ENCODE measurements at regions not wholly inside any gene's neighbourhood (a gene's known extent, or its start where the extent isn't known, plus 50 kb on each side); places are given as distances from the start of the nearest gene placed in this dataset.
"Not testable (repeated sequence)": the region's sequence is repeated elsewhere in the genome, so short reads cannot be mapped to it uniquely, and the experiment has no call there.

- not testable (repeated sequence) for H3K27ac ChIP-seq (ENCODE audit: low read depth, low read length); H3K4me3 ChIP-seq (ENCODE audit: low read depth in 1 of 2, low read length in 2 of 2); H3K4me1 ChIP-seq (ENCODE audit: control insufficient read depth in 1 of 2, insufficient read depth in 2 of 2, low read length in 2 of 2)
Measured at GRCh38 chr1:146883190-146883589, 54.9 kb upstream of the NBPF12 start.

GRCh38 chr1:146881096-146881495 is 57.0 kb upstream of the NBPF12 start:
- H3K9ac ChIP-seq (ENCODE audit: low read depth in 1 of 2, low read length in 2 of 2); H3K27ac ChIP-seq (ENCODE audit: low read depth, low read length); H3K9me3 ChIP-seq (ENCODE audit: control insufficient read depth in 1 of 2, low read length in 2 of 2); H3K27me3 ChIP-seq (ENCODE audit: control insufficient read depth in 1 of 2, insufficient read depth in 2 of 2, low read length in 2 of 2); H3K36me3 ChIP-seq (ENCODE audit: control insufficient read depth in 1 of 2, insufficient read depth in 2 of 2, low read length in 2 of 2); H3K4me3 ChIP-seq (ENCODE audit: low read depth in 1 of 2, low read length in 2 of 2); H3K4me1 ChIP-seq (ENCODE audit: control insufficient read depth in 1 of 2, insufficient read depth in 2 of 2, low read length in 2 of 2): not testable (repeated sequence)

More at GRCh38 chr1:146883190-146883589, 54.9 kb upstream of the NBPF12 start:
- H3K9me3 ChIP-seq (ENCODE audit: control insufficient read depth in 1 of 2, low read length in 2 of 2); H3K9ac ChIP-seq (ENCODE audit: low read depth in 1 of 2, low read length in 2 of 2); H3K27me3 ChIP-seq (ENCODE audit: control insufficient read depth in 1 of 2, insufficient read depth in 2 of 2, low read length in 2 of 2); H3K36me3 ChIP-seq (ENCODE audit: control insufficient read depth in 1 of 2, insufficient read depth in 2 of 2, low read length in 2 of 2): not testable (repeated sequence)

GRCh38 chr1:146863799-146864319 is 74.3 kb upstream of the NBPF12 start:
- not testable (repeated sequence) for H3K4me3 ChIP-seq (ENCODE audit: low read depth in 1 of 2, low read length in 2 of 2); H3K9me3 ChIP-seq (ENCODE audit: control insufficient read depth in 1 of 2, low read length in 2 of 2); H3K4me1 ChIP-seq (ENCODE audit: control insufficient read depth in 1 of 2, insufficient read depth in 2 of 2, low read length in 2 of 2); H3K9ac ChIP-seq (ENCODE audit: low read depth in 1 of 2, low read length in 2 of 2); H3K27ac ChIP-seq (ENCODE audit: low read depth, low read length); H3K36me3 ChIP-seq (ENCODE audit: control insufficient read depth in 1 of 2, insufficient read depth in 2 of 2, low read length in 2 of 2); H3K27me3 ChIP-seq (ENCODE audit: control insufficient read depth in 1 of 2, insufficient read depth in 2 of 2, low read length in 2 of 2)

- not testable (repeated sequence) for H3K27me3 ChIP-seq (ENCODE audit: control insufficient read depth in 1 of 2, insufficient read depth in 2 of 2, low read length in 2 of 2); H3K27ac ChIP-seq (ENCODE audit: low read depth, low read length); H3K36me3 ChIP-seq (ENCODE audit: control insufficient read depth in 1 of 2, insufficient read depth in 2 of 2, low read length in 2 of 2); H3K9me3 ChIP-seq (ENCODE audit: control insufficient read depth in 1 of 2, low read length in 2 of 2); H3K9ac ChIP-seq (ENCODE audit: low read depth in 1 of 2, low read length in 2 of 2); H3K4me1 ChIP-seq (ENCODE audit: control insufficient read depth in 1 of 2, insufficient read depth in 2 of 2, low read length in 2 of 2); H3K4me3 ChIP-seq (ENCODE audit: low read depth in 1 of 2, low read length in 2 of 2)
Measured at GRCh38 chr1:146853147-146853546, 85.0 kb upstream of the NBPF12 start.

GRCh38 chr1:146850352-146850889 is 87.7 kb upstream of the NBPF12 start:
- not testable (repeated sequence) for H3K27ac ChIP-seq (ENCODE audit: low read depth, low read length); H3K27me3 ChIP-seq (ENCODE audit: control insufficient read depth in 1 of 2, insufficient read depth in 2 of 2, low read length in 2 of 2); H3K4me1 ChIP-seq (ENCODE audit: control insufficient read depth in 1 of 2, insufficient read depth in 2 of 2, low read length in 2 of 2); H3K36me3 ChIP-seq (ENCODE audit: control insufficient read depth in 1 of 2, insufficient read depth in 2 of 2, low read length in 2 of 2); H3K9me3 ChIP-seq (ENCODE audit: control insufficient read depth in 1 of 2, low read length in 2 of 2); H3K9ac ChIP-seq (ENCODE audit: low read depth in 1 of 2, low read length in 2 of 2); H3K4me3 ChIP-seq (ENCODE audit: low read depth in 1 of 2, low read length in 2 of 2)

GRCh38 chr1:146838725-146839124 is 99.4 kb upstream of the NBPF12 start:
- not testable (repeated sequence) for H3K4me3 ChIP-seq (ENCODE audit: low read depth in 1 of 2, low read length in 2 of 2); H3K4me1 ChIP-seq (ENCODE audit: control insufficient read depth in 1 of 2, insufficient read depth in 2 of 2, low read length in 2 of 2); H3K36me3 ChIP-seq (ENCODE audit: control insufficient read depth in 1 of 2, insufficient read depth in 2 of 2, low read length in 2 of 2); H3K27me3 ChIP-seq (ENCODE audit: control insufficient read depth in 1 of 2, insufficient read depth in 2 of 2, low read length in 2 of 2); H3K9ac ChIP-seq (ENCODE audit: low read depth in 1 of 2, low read length in 2 of 2); H3K27ac ChIP-seq (ENCODE audit: low read depth, low read length); H3K9me3 ChIP-seq (ENCODE audit: control insufficient read depth in 1 of 2, low read length in 2 of 2)

GRCh38 chr1:146826957-146827356 is 111.2 kb upstream of the NBPF12 start:
- not testable (repeated sequence) for H3K4me3 ChIP-seq (ENCODE audit: low read depth in 1 of 2, low read length in 2 of 2); H3K9me3 ChIP-seq (ENCODE audit: control insufficient read depth in 1 of 2, low read length in 2 of 2); H3K36me3 ChIP-seq (ENCODE audit: control insufficient read depth in 1 of 2, insufficient read depth in 2 of 2, low read length in 2 of 2); H3K27ac ChIP-seq (ENCODE audit: low read depth, low read length); H3K9ac ChIP-seq (ENCODE audit: low read depth in 1 of 2, low read length in 2 of 2); H3K27me3 ChIP-seq (ENCODE audit: control insufficient read depth in 1 of 2, insufficient read depth in 2 of 2, low read length in 2 of 2); H3K4me1 ChIP-seq (ENCODE audit: control insufficient read depth in 1 of 2, insufficient read depth in 2 of 2, low read length in 2 of 2)

GRCh38 chr1:146794236-146794635 is 143.9 kb upstream of the NBPF12 start:
- not testable (repeated sequence) for H3K9ac ChIP-seq (ENCODE audit: low read depth in 1 of 2, low read length in 2 of 2); H3K4me3 ChIP-seq (ENCODE audit: low read depth in 1 of 2, low read length in 2 of 2); H3K27me3 ChIP-seq (ENCODE audit: control insufficient read depth in 1 of 2, insufficient read depth in 2 of 2, low read length in 2 of 2); H3K27ac ChIP-seq (ENCODE audit: low read depth, low read length); H3K4me1 ChIP-seq (ENCODE audit: control insufficient read depth in 1 of 2, insufficient read depth in 2 of 2, low read length in 2 of 2); H3K36me3 ChIP-seq (ENCODE audit: control insufficient read depth in 1 of 2, insufficient read depth in 2 of 2, low read length in 2 of 2); H3K9me3 ChIP-seq (ENCODE audit: control insufficient read depth in 1 of 2, low read length in 2 of 2)

GRCh38 chr1:146792725-146793124 is 145.4 kb upstream of the NBPF12 start:
- not testable (repeated sequence) for H3K27ac ChIP-seq (ENCODE audit: low read depth, low read length); H3K4me1 ChIP-seq (ENCODE audit: control insufficient read depth in 1 of 2, insufficient read depth in 2 of 2, low read length in 2 of 2); H3K27me3 ChIP-seq (ENCODE audit: control insufficient read depth in 1 of 2, insufficient read depth in 2 of 2, low read length in 2 of 2); H3K36me3 ChIP-seq (ENCODE audit: control insufficient read depth in 1 of 2, insufficient read depth in 2 of 2, low read length in 2 of 2); H3K4me3 ChIP-seq (ENCODE audit: low read depth in 1 of 2, low read length in 2 of 2); H3K9ac ChIP-seq (ENCODE audit: low read depth in 1 of 2, low read length in 2 of 2); H3K9me3 ChIP-seq (ENCODE audit: control insufficient read depth in 1 of 2, low read length in 2 of 2)

GRCh38 chr1:146784212-146784940 is 153.7 kb upstream of the NBPF12 start:
- H3K27ac ChIP-seq (ENCODE audit: low read depth, low read length); H3K27me3 ChIP-seq (ENCODE audit: control insufficient read depth in 1 of 2, insufficient read depth in 2 of 2, low read length in 2 of 2); H3K9ac ChIP-seq (ENCODE audit: low read depth in 1 of 2, low read length in 2 of 2); H3K4me3 ChIP-seq (ENCODE audit: low read depth in 1 of 2, low read length in 2 of 2); H3K4me1 ChIP-seq (ENCODE audit: control insufficient read depth in 1 of 2, insufficient read depth in 2 of 2, low read length in 2 of 2); H3K36me3 ChIP-seq (ENCODE audit: control insufficient read depth in 1 of 2, insufficient read depth in 2 of 2, low read length in 2 of 2); H3K9me3 ChIP-seq (ENCODE audit: control insufficient read depth in 1 of 2, low read length in 2 of 2): not testable (repeated sequence)
